GM23338 (cell line): ENCODE measurements at regions not wholly inside any gene's neighbourhood (a gene's known extent, or its start where the extent isn't known, plus 50 kb on each side); places are given as distances from the start of the nearest gene placed in this dataset.

Experiments
- ATAC-seq: fragments of 200-7000 bp; cut with Tn5 transposase; 3 replicates; pipeline ENCODE4 v1.9.1; 2020
- DNase-seq: peaks from one replicate; pipeline ENCODE4 v3.0.0-alpha.2; 2015; ENCODE audit warnings: low spot score
- H2AFZ ChIP-seq: fragments of 200-600 bp; sonication (generic); 2 replicates; pipeline ENCODE4 v1.8.0; 2016; ENCODE audit warnings: antibody characterized with exemption, mild to moderate bottlenecking, moderate library complexity
- H3F3A ChIP-seq: fragments of 200-600 bp; sonication (generic); replicated peaks from 2 replicates; pipeline ENCODE4 v1.8.0; 2017; ENCODE audit warnings: antibody characterized with exemption, mixed run types, low read depth
- H3K27ac ChIP-seq: fragments of 200-600 bp; sonication (generic); 2 replicates; pipeline ENCODE4 v1.6.1; 2016; ENCODE audit warnings: low read depth
- H3K27me3 ChIP-seq: fragments of 200-600 bp; sonication (generic); 2 replicates; pipeline ENCODE4 v1.8.0; 2016; ENCODE audit warnings: mild to moderate bottlenecking, mixed run types, moderate library complexity; ENCODE audit not compliant: insufficient read depth
- H3K36me3 ChIP-seq: fragments of 200-600 bp; sonication (generic); 2 replicates; pipeline ENCODE4 v1.8.0; 2016; ENCODE audit warnings: mild to moderate bottlenecking; ENCODE audit not compliant: insufficient read depth
- H3K4me1 ChIP-seq: fragments of 200-600 bp; sonication (generic); 2 replicates; pipeline ENCODE4 v1.8.0; 2016; ENCODE audit warnings: mild to moderate bottlenecking, moderate library complexity; ENCODE audit not compliant: insufficient read depth
- H3K4me2 ChIP-seq: fragments of 200-600 bp; sonication (generic); 2 replicates; pipeline ENCODE4 v1.7.1; 2017; ENCODE audit warnings: mixed run types
- H3K4me3 ChIP-seq: fragments of 200-600 bp; sonication (generic); 2 replicates; pipeline ENCODE4 v1.6.1; 2016; ENCODE audit warnings: mixed run types
- H3K79me2 ChIP-seq: fragments of 200-600 bp; sonication (generic); replicated peaks from 2 replicates; pipeline ENCODE4 v1.8.0; 2017; ENCODE audit warnings: mild to moderate bottlenecking; ENCODE audit not compliant: insufficient read depth
- H3K9me2 ChIP-seq: fragments of 200-600 bp; sonication (generic); 2 replicates; pipeline ENCODE4 v1.8.0; 2017; ENCODE audit not compliant: insufficient read depth
- H4K20me1 ChIP-seq: fragments of 200-600 bp; sonication (generic); replicated peaks from 2 replicates; pipeline ENCODE4 v1.8.0; 2017; ENCODE audit warnings: mild to moderate bottlenecking; ENCODE audit not compliant: insufficient read depth
- H3K27ac Mint-ChIP-seq: 2 replicates; pipeline ENCODE4 v1.8.0; 2020; ENCODE audit warnings: inconsistent platforms, mild to moderate bottlenecking, moderate library complexity, mixed read lengths
- H3K27me3 Mint-ChIP-seq: 3 replicates; pipeline ENCODE4 v1.8.0; 2022; ENCODE audit warnings: low read depth, mild to moderate bottlenecking, moderate library complexity, mixed read lengths, inconsistent platforms; ENCODE audit not compliant: insufficient read depth, poor library complexity
- H3K36me3 Mint-ChIP-seq: 3 replicates; pipeline ENCODE4 v1.8.0; 2021; ENCODE audit warnings: low read depth, mild to moderate bottlenecking, inconsistent platforms, moderate library complexity, mixed read lengths
- H3K4me1 Mint-ChIP-seq: 3 replicates; pipeline ENCODE4 v1.8.0; 2020; ENCODE audit warnings: mild to moderate bottlenecking, inconsistent platforms, mixed read lengths
- H3K4me3 Mint-ChIP-seq: 3 replicates; pipeline ENCODE4 v1.8.0; 2021; ENCODE audit warnings: moderate library complexity, mild to moderate bottlenecking, inconsistent platforms, mixed read lengths
- H3K9me3 Mint-ChIP-seq: 3 replicates; pipeline ENCODE4 v1.8.0; 2020; ENCODE audit warnings: moderate library complexity, mild to moderate bottlenecking, inconsistent platforms, mixed read lengths
- CREB1 ChIP-seq: fragments of 250-450 bp; sonication (Bioruptor Pico); IDR thresholded peaks from 2 replicates; pipeline ENCODE4 v1.5.0; 2020; ENCODE audit warnings: low read depth, mild to moderate bottlenecking, moderate library complexity
- CTCF ChIP-seq, 2 experiments: fragments of 200-600 bp in 1 of 2; sonication (generic) in 1 of 2; conservative IDR thresholded peaks; 2 replicates each; pipeline versions ENCODE4 v1.5.1 to v1.6.1; 2016 to 2017; ENCODE audit warnings: antibody characterized with exemption in 2 of 2, low read depth in 2 of 2, mild to moderate bottlenecking in 2 of 2, moderate library complexity in 1 of 2
- EZH2 ChIP-seq: fragments of 200-600 bp; sonication (generic); IDR thresholded peaks from one replicate; pipeline ENCODE4 v1.8.0; 2017; ENCODE audit warnings: antibody characterized with exemption, mild to moderate bottlenecking, low read depth; ENCODE audit not compliant: unreplicated experiment
- EZH2phosphoT487 ChIP-seq: fragments of 200-600 bp; sonication (generic); IDR thresholded peaks from one replicate; pipeline ENCODE4 v1.8.1; 2018; ENCODE audit warnings: antibody characterized with exemption; ENCODE audit not compliant: unreplicated experiment
- JUNB ChIP-seq: IDR thresholded peaks from one replicate; pipeline ENCODE4 v1.6.1; 2016; ENCODE audit warnings: antibody characterized with exemption; ENCODE audit not compliant: unreplicated experiment
- POLR2AphosphoS5 ChIP-seq: IDR thresholded peaks from 2 replicates; pipeline ENCODE4 v1.6.1; 2016; ENCODE audit warnings: antibody characterized with exemption, low read depth
- STAT1 ChIP-seq: IDR thresholded peaks from one replicate; pipeline ENCODE4 v1.6.1; 2016; ENCODE audit warnings: antibody characterized with exemption; ENCODE audit not compliant: unreplicated experiment
- ZNF114 ChIP-seq: fragments of 250-450 bp; sonication (Bioruptor Pico); IDR thresholded peaks from 2 replicates; pipeline ENCODE4 v1.5.0; 2020; ENCODE audit warnings: mild to moderate bottlenecking, moderate library complexity
- ZNF331 ChIP-seq: fragments of 250-450 bp; sonication (Bioruptor Pico); IDR thresholded peaks from 2 replicates; pipeline ENCODE4 v1.5.0; 2020; ENCODE audit warnings: low read depth, mild to moderate bottlenecking, moderate library complexity
- ZNF462 ChIP-seq: fragments of 250-450 bp; sonication (Bioruptor Pico); IDR thresholded peaks from 2 replicates; pipeline ENCODE4 v1.5.0; 2020; ENCODE audit warnings: mild to moderate bottlenecking, moderate library complexity
- TF ChIP-seq, protein P1 (sequence below): IDR thresholded peaks from 2 replicates; pipeline ENCODE4 v1.6.1; 2016; ENCODE audit warnings: antibody characterized with exemption
- TF ChIP-seq, protein P2 (sequence below): IDR thresholded peaks from one replicate; pipeline ENCODE4 v1.6.1; 2018; ENCODE audit warnings: antibody characterized with exemption; ENCODE audit not compliant: unreplicated experiment

- Histone ChIP-seq H3K4me1 (peaks cover 19% of the 10 kb centered on the region), H3K27ac (no peak overlapping the region), H3K79me2 (no peaks in the 10 kb centered on the region), H3K4me2 (no peak overlapping the region), H2AFZ (peak overlapping the region; percentile 35; the same call in 1 of the 2 replicates), H4K20me1 (no peaks in the 10 kb centered on the region), H3K9me2 (no peaks in the 10 kb centered on the region), H3K27me3 (no peaks in the 10 kb centered on the region), H3K36me3 (no peaks in the 10 kb centered on the region), H3F3A (no peaks in the 10 kb centered on the region), H3K4me3 (no peak overlapping the region)
- no peak for DNase-seq
- Mint-ChIP-seq H3K4me1 (peaks cover 26% of the 10 kb centered on the region), H3K27ac (no peak overlapping the region), H3K27me3 (no peaks in the 10 kb centered on the region), H3K4me3 (no peak overlapping the region), H3K36me3 (no peaks in the 10 kb centered on the region), H3K9me3 (no peaks in the 10 kb centered on the region)
- ATAC-seq = no peak
- TF ChIP-seq ZNF114 (CRISPR knock-in tag) (no peak), CREB1 (CRISPR knock-in tag) (no peak), ZNF331 (CRISPR knock-in tag) (no peak), POLR2AphosphoS5 (no peak), STAT1 (no peak), ZNF462 (no peak), CTCF (conservative IDR thresholded peaks at IDR 0.05; ENCODE audit: low read depth in 2 of 2) (no peak), EZH2 (no peak), EZH2phosphoT487 (no peak), JUNB (no peak)
- TF ChIP-seq, protein P1, sequence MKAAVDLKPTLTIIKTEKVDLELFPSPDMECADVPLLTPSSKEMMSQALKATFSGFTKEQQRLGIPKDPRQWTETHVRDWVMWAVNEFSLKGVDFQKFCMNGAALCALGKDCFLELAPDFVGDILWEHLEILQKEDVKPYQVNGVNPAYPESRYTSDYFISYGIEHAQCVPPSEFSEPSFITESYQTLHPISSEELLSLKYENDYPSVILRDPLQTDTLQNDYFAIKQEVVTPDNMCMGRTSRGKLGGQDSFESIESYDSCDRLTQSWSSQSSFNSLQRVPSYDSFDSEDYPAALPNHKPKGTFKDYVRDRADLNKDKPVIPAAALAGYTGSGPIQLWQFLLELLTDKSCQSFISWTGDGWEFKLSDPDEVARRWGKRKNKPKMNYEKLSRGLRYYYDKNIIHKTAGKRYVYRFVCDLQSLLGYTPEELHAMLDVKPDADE = no peak
- TF ChIP-seq, protein P2, sequence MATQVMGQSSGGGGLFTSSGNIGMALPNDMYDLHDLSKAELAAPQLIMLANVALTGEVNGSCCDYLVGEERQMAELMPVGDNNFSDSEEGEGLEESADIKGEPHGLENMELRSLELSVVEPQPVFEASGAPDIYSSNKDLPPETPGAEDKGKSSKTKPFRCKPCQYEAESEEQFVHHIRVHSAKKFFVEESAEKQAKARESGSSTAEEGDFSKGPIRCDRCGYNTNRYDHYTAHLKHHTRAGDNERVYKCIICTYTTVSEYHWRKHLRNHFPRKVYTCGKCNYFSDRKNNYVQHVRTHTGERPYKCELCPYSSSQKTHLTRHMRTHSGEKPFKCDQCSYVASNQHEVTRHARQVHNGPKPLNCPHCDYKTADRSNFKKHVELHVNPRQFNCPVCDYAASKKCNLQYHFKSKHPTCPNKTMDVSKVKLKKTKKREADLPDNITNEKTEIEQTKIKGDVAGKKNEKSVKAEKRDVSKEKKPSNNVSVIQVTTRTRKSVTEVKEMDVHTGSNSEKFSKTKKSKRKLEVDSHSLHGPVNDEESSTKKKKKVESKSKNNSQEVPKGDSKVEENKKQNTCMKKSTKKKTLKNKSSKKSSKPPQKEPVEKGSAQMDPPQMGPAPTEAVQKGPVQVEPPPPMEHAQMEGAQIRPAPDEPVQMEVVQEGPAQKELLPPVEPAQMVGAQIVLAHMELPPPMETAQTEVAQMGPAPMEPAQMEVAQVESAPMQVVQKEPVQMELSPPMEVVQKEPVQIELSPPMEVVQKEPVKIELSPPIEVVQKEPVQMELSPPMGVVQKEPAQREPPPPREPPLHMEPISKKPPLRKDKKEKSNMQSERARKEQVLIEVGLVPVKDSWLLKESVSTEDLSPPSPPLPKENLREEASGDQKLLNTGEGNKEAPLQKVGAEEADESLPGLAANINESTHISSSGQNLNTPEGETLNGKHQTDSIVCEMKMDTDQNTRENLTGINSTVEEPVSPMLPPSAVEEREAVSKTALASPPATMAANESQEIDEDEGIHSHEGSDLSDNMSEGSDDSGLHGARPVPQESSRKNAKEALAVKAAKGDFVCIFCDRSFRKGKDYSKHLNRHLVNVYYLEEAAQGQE = no peak
Measured at GRCh38 chr5:126119887-126120442, 303.2 kb upstream of the GRAMD2B start.
